ENCODE measurements at regions not wholly inside any gene's neighbourhood (a gene's known extent, or its start where the extent isn't known, plus 50 kb on each side); places are given as distances from the start of the nearest gene placed in this dataset.

- TF ChIP-seq, protein P1, sequence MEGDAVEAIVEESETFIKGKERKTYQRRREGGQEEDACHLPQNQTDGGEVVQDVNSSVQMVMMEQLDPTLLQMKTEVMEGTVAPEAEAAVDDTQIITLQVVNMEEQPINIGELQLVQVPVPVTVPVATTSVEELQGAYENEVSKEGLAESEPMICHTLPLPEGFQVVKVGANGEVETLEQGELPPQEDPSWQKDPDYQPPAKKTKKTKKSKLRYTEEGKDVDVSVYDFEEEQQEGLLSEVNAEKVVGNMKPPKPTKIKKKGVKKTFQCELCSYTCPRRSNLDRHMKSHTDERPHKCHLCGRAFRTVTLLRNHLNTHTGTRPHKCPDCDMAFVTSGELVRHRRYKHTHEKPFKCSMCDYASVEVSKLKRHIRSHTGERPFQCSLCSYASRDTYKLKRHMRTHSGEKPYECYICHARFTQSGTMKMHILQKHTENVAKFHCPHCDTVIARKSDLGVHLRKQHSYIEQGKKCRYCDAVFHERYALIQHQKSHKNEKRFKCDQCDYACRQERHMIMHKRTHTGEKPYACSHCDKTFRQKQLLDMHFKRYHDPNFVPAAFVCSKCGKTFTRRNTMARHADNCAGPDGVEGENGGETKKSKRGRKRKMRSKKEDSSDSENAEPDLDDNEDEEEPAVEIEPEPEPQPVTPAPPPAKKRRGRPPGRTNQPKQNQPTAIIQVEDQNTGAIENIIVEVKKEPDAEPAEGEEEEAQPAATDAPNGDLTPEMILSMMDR (conservative IDR thresholded peaks at IDR 0.05), result no peak
Observed at GRCh38 chr2:35526741-35527140, 828.8 kb upstream of the CRIM1 start.

DNA sequence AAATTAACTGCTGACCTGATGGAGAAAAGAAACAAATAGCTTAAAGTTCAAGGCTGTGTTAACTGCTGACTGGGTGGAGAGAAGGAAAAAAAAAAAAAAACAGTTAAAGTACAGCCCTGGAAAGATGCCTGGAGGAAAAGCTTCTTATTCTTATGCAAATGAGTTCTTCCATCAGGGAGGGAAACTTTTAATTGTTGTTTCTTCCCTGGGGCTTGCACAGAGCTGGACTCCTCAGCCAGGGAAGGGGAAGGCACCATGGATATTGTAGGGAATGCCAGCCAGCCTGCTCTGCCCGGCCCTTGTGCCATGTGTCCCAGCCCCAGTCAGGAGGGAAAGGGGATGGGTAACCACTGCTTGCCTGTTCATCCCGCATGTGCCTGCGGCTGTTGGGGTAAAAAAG lies 833.1 kb upstream of the CRIM1 start:
- H3K27ac ChIP-seq, result no peak overlapping the region
- TF ChIP-seq, protein P1 (conservative IDR thresholded peaks at IDR 0.05), result no peak

More at GRCh38 chr2:35526741-35527140, 828.8 kb upstream of the CRIM1 start:
- no peak overlapping the region for H3K27ac ChIP-seq

GRCh38 chr2:35510636-35511035 lies 844.9 kb upstream of the CRIM1 start:
- TF ChIP-seq, protein P1 (conservative IDR thresholded peaks at IDR 0.05), result no peak
- H3K27ac ChIP-seq, result no peak overlapping the region

DNA sequence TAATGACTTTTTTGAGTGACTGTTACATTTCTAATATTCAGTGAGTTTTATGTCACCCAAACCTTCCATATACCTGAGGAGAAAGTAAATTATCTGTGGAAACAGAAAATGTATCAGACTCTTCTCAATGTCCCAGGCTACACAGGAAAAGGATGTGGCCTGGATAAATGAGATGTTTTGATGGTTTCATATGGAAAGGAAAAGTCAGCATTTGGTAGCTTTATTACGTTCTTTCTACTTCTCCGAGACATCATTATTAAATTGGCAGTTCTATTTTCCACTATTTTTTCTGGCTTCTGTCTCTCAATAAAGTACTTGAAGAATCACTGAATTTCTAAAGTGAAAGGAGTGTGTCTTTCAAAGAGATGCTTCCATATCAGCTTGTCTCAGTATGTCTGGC lies 847.0 kb upstream of the CRIM1 start:
- TF ChIP-seq, protein P1 (conservative IDR thresholded peaks at IDR 0.05), result no peak

GRCh38 chr2:35504419-35504818 lies 851.2 kb upstream of the CRIM1 start:
- TF ChIP-seq, protein P1 (conservative IDR thresholded peaks at IDR 0.05), result no peak
- no peak overlapping the region for H3K27ac ChIP-seq

More for the DNA sequence above, 847.0 kb upstream of the CRIM1 start:
- H3K27ac ChIP-seq, result no peak overlapping the region

- H3K27ac ChIP-seq, result no peak overlapping the region
- TF ChIP-seq, protein P1 (conservative IDR thresholded peaks at IDR 0.05), result no peak
Observed at GRCh38 chr2:35503738-35504199, 851.8 kb upstream of the CRIM1 start.

GRCh38 chr2:35503311-35503710 lies 852.3 kb upstream of the CRIM1 start:
- TF ChIP-seq, protein P1 (conservative IDR thresholded peaks at IDR 0.05), result no peak
- H3K27ac ChIP-seq, result no peak overlapping the region

Data from VCaP (cell line).